Stromal cell of bone marrow (primary cell): ENCODE measurements at regions not wholly inside any gene's neighbourhood (a gene's known extent, or its start where the extent isn't known, plus 50 kb on each side); places are given as distances from the start of the nearest gene placed in this dataset.
A peak's percentile ranks its signal among the peaks of the same experiment; 100 is the strongest.
"Not testable (repeated sequence)": the region's sequence is repeated elsewhere in the genome, so short reads cannot be mapped to it uniquely, and the experiment has no call there.

Source experiments
- DNase-seq: peaks from one replicate; pipeline ENCODE4 v3.0.0-alpha.2; 2012; ENCODE audit warnings: low read depth

DNA sequence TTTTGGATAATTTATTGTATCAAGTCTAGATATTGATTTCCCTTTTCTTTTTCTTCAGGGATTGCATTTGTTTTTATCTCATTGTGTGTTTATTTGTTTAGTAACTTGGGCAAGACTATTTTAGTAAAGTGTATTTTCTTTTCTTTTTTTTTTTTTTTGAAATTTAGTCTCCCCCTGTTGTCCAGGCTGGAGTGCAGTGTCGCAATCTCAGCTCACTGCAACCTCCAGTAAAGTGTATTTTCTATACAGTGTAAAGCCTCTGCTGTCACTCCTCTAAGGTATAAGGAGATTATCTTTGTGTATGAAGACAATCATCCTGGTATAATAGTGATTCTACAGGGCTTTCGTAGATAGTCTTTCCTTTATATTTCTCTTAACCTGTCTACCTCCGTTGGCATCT, 2546.0 kb downstream of the PCDH9 start:
- DNase-seq = no peak

GRCh38 chr13:64680739-64681138, 2549.4 kb downstream of the PCDH9 start:
- no peak for DNase-seq

DNA sequence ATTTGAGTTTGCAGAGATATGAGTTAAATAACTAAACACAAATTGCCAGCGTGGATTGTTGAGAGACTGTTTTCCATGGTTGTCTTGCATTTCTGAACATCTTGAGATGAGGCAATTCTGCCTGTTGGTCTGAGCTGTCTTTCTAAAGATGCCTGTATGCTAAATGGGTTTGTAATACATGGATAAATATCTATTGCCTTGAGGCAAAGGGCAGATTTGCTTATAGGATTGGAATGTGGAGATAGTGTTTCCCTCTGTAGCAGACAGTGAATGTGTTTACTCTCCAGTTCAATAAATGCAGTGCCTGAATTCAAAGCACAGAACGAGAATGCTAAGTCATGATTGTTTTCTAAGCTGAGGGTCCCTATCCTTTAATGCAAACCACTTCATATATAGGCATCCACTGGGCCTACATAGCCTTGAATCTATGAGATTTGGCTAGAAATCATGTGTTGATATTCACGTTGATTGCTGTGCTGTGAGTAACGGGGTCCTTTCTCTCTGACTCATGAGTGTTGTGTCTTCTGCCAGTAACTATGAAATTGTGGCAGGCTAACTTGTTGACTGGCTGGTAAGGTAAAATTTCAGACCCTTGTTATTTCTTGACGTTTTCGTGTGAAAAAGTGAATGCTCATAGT, 2554.8 kb downstream of the PCDH9 start:
- DNase-seq = no peak

- DNase-seq = no peak
These were observed 2556.0 kb downstream of the PCDH9 start for GRCh38 chr13:64674126-64674525.

DNA sequence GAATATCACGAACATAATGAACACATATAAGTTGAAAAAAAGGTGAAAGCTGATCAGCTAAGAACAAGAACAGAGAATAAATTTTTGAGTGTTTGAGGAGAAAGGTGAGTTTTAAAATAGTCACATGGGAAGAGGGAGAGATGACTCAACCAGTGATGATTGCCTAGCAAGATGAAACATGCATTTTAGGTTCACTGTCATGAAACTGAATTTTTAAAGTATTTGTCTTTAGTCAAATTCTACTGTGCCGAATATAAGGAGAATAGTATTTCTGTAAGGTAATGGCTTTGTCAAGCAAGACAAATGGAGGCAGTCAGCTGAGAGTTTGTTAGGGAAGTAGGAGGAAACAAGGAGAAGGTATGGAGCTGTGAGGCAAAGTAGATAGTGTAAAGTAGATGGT, 2557.4 kb downstream of the PCDH9 start:
- DNase-seq = no peak

DNA sequence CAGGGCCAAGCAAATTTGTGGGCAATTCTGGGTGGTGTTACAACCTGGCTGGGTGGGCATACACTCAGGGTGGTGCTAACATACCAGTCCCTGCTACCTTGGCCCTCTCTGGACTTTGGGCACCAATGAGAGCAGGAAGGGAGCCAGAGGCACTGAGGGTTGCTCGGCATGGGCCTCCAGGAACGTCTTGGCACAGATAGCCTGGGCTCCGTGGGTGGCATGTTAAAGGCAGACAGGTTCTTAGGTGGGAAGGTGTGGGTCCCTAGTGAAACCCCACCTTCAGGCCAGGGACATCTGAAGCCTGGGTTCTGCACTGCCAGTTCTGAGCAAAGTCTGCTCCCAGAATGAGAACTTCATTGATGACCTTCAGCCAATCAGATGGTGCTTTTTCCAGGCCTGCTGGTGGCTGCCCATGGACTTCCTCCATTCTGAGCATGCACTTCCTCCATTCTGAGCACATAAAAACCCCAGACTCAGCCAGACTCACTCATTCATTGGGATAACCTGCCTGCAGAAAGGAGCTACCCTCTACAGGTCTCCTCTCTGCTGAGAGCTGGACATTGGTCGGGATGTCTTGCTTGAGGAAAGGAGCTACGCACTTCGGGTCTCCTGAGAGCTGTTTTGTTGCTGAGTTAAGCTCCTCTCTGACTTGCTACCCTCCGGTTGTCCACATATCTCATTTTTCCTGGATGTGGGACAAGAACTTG, 2567.1 kb downstream of the PCDH9 start:
- DNase-seq = no peak

GRCh38 chr13:64648293-64648692, 2581.8 kb downstream of the PCDH9 start:
- no peak for DNase-seq

- no peak for DNase-seq
These were observed 2587.1 kb downstream of the PCDH9 start for GRCh38 chr13:64643066-64643465.

DNA sequence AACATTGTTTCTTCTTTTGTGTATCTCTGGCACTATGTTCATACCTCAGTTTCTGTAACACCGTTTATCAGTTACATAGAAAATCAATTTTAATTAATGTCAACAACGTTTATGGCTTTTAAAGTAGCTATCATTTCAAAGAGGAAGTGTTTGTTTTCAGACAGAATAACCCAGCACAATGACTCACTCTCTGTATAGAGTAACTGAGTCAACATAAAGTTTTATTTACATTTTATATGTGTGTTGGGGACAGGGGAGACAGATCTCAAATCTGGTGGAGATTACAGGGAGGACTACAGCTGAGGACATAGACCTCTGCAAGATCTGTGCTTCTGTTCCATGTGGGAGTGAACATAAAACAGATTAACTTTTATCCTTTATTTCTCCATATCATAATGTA, 2590.1 kb downstream of the PCDH9 start:
- DNase-seq = no peak

GRCh38 chr13:64639206-64639605, 2590.9 kb downstream of the PCDH9 start:
- DNase-seq = no peak

GRCh38 chr13:64633948-64634347, 2596.2 kb downstream of the PCDH9 start:
- no peak for DNase-seq

DNA sequence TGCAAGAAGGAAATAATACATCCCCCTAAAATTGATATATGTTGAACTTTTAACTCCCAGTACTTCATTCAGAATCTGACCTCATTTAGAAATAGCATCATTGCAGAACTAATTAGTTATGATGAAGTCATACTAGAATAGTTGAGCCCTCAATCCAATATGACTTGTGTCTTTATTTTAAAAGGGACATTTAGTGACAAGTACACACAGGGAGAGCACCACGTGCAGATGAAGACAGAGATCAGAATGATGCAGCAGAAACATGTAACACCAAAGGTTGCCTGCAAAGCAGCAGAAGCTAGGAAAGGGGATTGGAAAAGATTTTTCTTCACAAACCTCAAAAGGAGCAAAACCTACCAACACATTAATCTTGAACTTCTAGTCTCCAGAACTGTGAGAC, 2602.5 kb downstream of the PCDH9 start:
- DNase-seq = no peak

DNA sequence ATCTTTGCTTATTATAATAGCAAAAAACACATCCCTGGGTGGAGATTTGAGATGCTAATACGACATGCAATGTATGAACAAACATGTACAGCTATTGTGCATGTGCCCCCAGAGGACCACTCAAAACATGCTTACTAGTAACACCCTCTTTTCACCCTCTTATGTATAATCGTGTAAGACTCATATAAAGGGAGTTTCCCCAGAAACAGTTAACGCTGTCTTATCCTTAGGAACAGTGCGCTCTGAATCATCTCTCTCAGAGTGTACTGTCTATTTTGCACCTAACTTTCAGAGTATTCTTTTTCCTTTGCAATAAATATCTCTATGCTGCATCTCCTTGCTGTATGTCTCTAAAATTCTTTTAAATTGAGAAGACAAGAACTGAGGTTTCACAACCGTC, 2604.0 kb downstream of the PCDH9 start:
- DNase-seq = no peak

- DNase-seq = no peak
These were observed 2612.9 kb downstream of the PCDH9 start for GRCh38 chr13:64617231-64617630.

- DNase-seq = peak; percentile 2
These were observed 2638.2 kb downstream of the PCDH9 start for GRCh38 chr13:64591971-64592370.

GRCh38 chr13:64579331-64579730, 2650.8 kb downstream of the PCDH9 start:
- no peak for DNase-seq

GRCh38 chr13:64568748-64569147, 2661.4 kb downstream of the PCDH9 start:
- no peak for DNase-seq

GRCh38 chr13:64558031-64558430, 2672.1 kb downstream of the PCDH9 start:
- DNase-seq = not testable (repeated sequence)

- DNase-seq = no peak
These were observed 2673.8 kb downstream of the PCDH9 start for GRCh38 chr13:64556376-64556775.

GRCh38 chr13:64553411-64554129, 2676.6 kb downstream of the PCDH9 start:
- DNase-seq = no peak

DNA sequence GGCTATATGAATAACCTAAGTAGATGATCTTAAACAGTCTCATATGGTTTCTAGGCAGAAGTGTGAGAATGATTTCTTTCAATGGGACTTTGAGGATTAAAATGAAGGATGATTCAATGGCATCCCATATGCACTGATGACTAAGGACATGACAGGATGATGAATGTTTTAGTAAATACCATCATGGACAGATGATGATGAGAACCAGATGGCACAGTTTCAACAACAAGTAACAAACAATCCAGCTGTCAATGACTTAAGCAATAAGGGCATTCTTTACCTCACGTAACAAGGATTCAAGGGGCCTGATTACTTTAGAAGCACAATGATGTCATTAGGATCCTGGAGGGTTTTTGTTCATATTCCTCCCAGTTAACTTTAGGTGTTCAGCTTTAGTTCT, 2678.4 kb downstream of the PCDH9 start:
- peak; percentile 4 for DNase-seq

DNA sequence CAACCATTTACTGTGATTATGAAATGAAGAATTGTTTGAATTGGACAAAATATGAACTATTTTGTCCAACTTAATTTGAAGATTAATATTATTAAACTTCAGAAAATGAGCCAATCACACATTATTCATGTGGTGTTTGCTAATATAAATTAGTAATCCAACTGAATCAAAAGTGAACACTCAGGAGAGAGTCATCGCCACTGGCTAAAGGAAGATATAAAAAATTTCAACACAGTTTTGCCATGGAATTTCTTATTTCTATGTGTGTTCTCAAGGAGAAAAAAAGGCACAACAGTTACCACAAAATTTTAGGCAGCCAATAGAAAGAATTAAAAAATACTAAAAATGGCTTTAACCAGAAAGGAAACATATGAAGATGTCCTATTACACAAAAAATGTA, 2683.8 kb downstream of the PCDH9 start:
- no peak for DNase-seq

DNA sequence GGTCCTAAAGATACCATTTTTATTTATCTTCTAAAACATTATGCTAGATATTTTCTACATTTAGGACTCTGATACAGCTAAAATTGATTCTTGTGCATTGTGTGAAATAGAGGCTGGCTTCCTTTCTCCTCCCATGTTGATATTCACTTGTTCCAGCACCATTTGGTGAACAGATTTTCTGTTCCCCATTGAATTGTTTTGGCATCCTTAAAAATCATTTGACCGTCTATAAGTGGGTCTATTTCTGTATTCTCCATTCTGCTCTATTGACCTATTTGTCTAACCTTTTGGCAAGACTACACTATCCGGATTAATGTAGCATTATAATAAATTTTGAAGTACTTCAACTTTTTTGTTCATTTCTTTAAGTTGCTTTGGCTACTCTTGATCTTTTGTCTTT, 2689.2 kb downstream of the PCDH9 start:
- DNase-seq = no peak
